Left lung (tissue), 4 donors: ENCODE measurements at regions not wholly inside any gene's neighbourhood (a gene's known extent, or its start where the extent isn't known, plus 50 kb on each side); places are given as distances from the start of the nearest gene placed in this dataset.

ENCODE experiments used
- ATAC-seq: fragments of 200-7000 bp; cut with Tn5 transposase; one replicate; pipeline ENCODE4 v1.9.1; 2020; ENCODE audit warnings: moderate library complexity
- DNase-seq, 4 donors: peaks; one replicate each; pipeline ENCODE4 v3.0.0-alpha.2; 2013 to 2020
- H3K27ac ChIP-seq, 2 donors: fragments of 200-600 bp; sonication (generic) in 1 of 2; one replicate each; pipeline versions ENCODE4 v1.5.0 to v1.8.0; 2020 to 2021
- H3K27me3 ChIP-seq, 2 donors: fragments of 200-600 bp; sonication (generic) in 1 of 2; one replicate each; pipeline versions ENCODE4 v1.5.0 to v1.8.0; 2020 to 2021
- H3K36me3 ChIP-seq, 2 donors: fragments of 200-600 bp; sonication (generic) in 1 of 2; one replicate each; pipeline versions ENCODE4 v1.5.0 to v1.8.0; 2020 to 2021
- H3K4me1 ChIP-seq, 2 donors: fragments of 200-600 bp; one replicate each; pipeline ENCODE4 v1.8.0; 2021
- H3K4me3 ChIP-seq, 2 donors: fragments of 200-600 bp; sonication (generic) in 1 of 2; one replicate each; pipeline versions ENCODE4 v1.5.0 to v1.8.0; 2020 to 2021; ENCODE audit warnings: mild to moderate bottlenecking in 1 of 2
- H3K9me3 ChIP-seq, 2 donors: fragments of 200-600 bp; sonication (generic) in 1 of 2; one replicate each; pipeline versions ENCODE4 v1.5.0 to v1.8.0; 2020 to 2021
- CTCF ChIP-seq, 2 donors: fragments of 200-600 bp; sonication (generic) in 1 of 2; IDR thresholded peaks; one replicate each; pipeline versions ENCODE4 v1.5.0 to v1.8.0; 2021; ENCODE audit warnings: antibody characterized with exemption in 2 of 2
- intact Hi-C, 2 donors: fragments of 100-400 bp; cut with DNase I; formaldehyde crosslinking; loops; one replicate each; pipeline versions ENCODE4 v1.11.2 to v1.14.2; 2022
- donor health status: DM: no; HTN: yes; CAD: no.
- donor health status: DM: no; HTN: no; CAD: no.

- Histone ChIP-seq H3K9me3 (no peaks in the 10 kb centered on the region), H3K27me3 (peaks cover 0 to 5% of the 10 kb centered on the region in 2 donors), H3K4me3 (no peak overlapping the region), H3K36me3 (no peaks in the 10 kb centered on the region), H3K4me1 (peaks cover 5 to 18% of the 10 kb centered on the region in 2 donors), H3K27ac (no peak overlapping the region)
- intact Hi-C loops: no loop called here
- no peak for DNase-seq
- ATAC-seq: no peak
- no peak for TF ChIP-seq CTCF (IDR thresholded peaks at IDR 0.05)
Measured at GRCh38 chr5:133817456-133817855, 151.0 kb downstream of the C5orf15 start.

GRCh38 chr5:133816791-133817190, 151.6 kb downstream of the C5orf15 start:
- intact Hi-C loops: no loop called here
- Histone ChIP-seq H3K4me1 (peaks cover 5 to 18% of the 10 kb centered on the region in 2 donors), H3K36me3 (no peaks in the 10 kb centered on the region), H3K27ac (no peak overlapping the region), H3K4me3 (no peak overlapping the region), H3K27me3 (peaks cover 0 to 5% of the 10 kb centered on the region in 2 donors), H3K9me3 (no peaks in the 10 kb centered on the region)
- no peak for ATAC-seq
- DNase-seq: no peak
- no peak for TF ChIP-seq CTCF (IDR thresholded peaks at IDR 0.05)

- DNase-seq (no peak), ATAC-seq (no peak)
- Histone ChIP-seq H3K4me1 (no peaks in the 10 kb centered on the region), H3K4me3 (no peak overlapping the region), H3K27ac (no peak overlapping the region), H3K36me3 (no peaks in the 10 kb centered on the region), H3K27me3 (peaks cover 0 to 5% of the 10 kb centered on the region in 2 donors), H3K9me3 (no peaks in the 10 kb centered on the region)
- no peak for TF ChIP-seq CTCF (IDR thresholded peaks at IDR 0.05)
- intact Hi-C loops: no loop called here
Measured at GRCh38 chr5:133814152-133814551, 154.3 kb downstream of the C5orf15 start.

DNA sequence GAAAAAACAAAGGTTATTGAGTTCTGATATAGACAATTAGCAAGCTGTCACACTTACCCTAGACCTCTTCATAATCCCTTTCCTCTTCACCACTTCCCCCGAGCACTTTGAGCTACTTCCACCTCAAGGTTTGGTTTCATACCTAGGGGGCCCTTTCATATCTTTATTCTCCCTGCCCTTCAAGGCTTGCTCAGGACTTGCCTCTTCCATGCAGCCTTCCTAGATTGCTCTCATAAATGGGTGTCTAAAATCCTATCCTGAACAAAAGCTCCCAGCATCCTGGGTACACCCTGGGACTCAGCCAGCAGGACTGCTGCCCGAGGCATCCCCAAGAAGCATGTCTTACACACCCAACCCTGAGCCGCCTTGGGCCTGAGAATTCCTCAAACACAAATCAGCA, 157.3 kb downstream of the C5orf15 start:
- no peaks in the 10 kb centered on the region for H3K9me3 ChIP-seq
- intact Hi-C loops: no loop called here
- no peaks in the 10 kb centered on the region for H3K4me1 ChIP-seq
- DNase-seq (no peak), ATAC-seq (no peak)
- no peaks in the 10 kb centered on the region for H3K36me3 ChIP-seq
- no peak overlapping the region for H3K27ac ChIP-seq
- peaks cover 0 to 5% of the 10 kb centered on the region in 2 donors for H3K27me3 ChIP-seq
- TF ChIP-seq CTCF (IDR thresholded peaks at IDR 0.05): no peak
- H3K4me3 ChIP-seq: no peak overlapping the region

DNA sequence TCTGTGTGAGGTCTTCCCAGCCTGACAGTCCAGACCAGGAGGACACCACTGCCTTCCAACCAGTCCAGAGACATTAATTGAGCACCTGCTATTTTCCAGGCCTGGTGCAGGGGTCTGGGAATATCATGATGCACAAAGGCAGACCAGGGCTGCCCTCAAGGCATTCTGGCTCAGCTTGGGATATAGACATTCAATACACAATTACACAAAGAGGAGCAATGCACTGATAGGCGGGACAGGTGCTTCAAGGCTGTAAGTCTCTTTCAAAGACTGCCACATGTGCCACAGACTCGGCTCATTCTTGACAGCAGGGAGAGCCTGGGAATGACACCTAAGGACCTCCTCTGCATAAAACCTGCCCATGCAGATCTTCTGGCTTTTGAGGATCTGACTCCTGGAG, 158.6 kb downstream of the C5orf15 start:
- Histone ChIP-seq H3K27me3 (peaks cover 0 to 5% of the 10 kb centered on the region in 2 donors), H3K4me1 (no peaks in the 10 kb centered on the region), H3K4me3 (no peak overlapping the region), H3K36me3 (no peaks in the 10 kb centered on the region), H3K27ac (no peak overlapping the region), H3K9me3 (no peaks in the 10 kb centered on the region)
- DNase-seq (no peak), ATAC-seq (no peak)
- TF ChIP-seq CTCF (IDR thresholded peaks at IDR 0.05): no peak
- intact Hi-C loops: no loop called here
